DND-41 (cell line): ENCODE measurements at regions not wholly inside any gene's neighbourhood (a gene's known extent, or its start where the extent isn't known, plus 50 kb on each side); places are given as distances from the start of the nearest gene placed in this dataset.

Experiments
- ATAC-seq: fragments of 200-7000 bp; cut with Tn5 transposase; 3 replicates; pipeline ENCODE4 v1.9.1; 2021; ENCODE audit warnings: low read depth; ENCODE audit not compliant: insufficient read depth
- DNase-seq: peaks from one replicate; pipeline ENCODE4 v3.0.0-alpha.2; 2020
- H2AFZ ChIP-seq: 2 replicates; pipeline ENCODE4 v1.6.0; 2012; ENCODE audit warnings: low read depth, low read length
- H3K27ac ChIP-seq: 2 replicates; pipeline ENCODE4 v1.5.1; 2012; ENCODE audit warnings: low read length, inconsistent platforms
- H3K27me3 ChIP-seq: fragments of 200-600 bp; sonication (generic); 2 replicates; pipeline ENCODE4 v1.6.0; 2012; ENCODE audit warnings: low read length, mild to moderate bottlenecking, inconsistent platforms; ENCODE audit not compliant: insufficient read depth, poor library complexity
- H3K36me3 ChIP-seq: 2 replicates; pipeline ENCODE4 v1.5.1; 2012; ENCODE audit warnings: low read length, inconsistent platforms; ENCODE audit not compliant: insufficient read depth
- H3K4me1 ChIP-seq: 2 replicates; pipeline ENCODE4 v1.5.1; 2012; ENCODE audit warnings: mild to moderate bottlenecking, low read length; ENCODE audit not compliant: insufficient read depth
- H3K4me2 ChIP-seq: 2 replicates; pipeline ENCODE4 v1.6.0; 2012; ENCODE audit warnings: mild to moderate bottlenecking, moderate library complexity, low read length, inconsistent platforms; ENCODE audit not compliant: insufficient read depth
- H3K4me3 ChIP-seq, 2 experiments: fragments of 200-600 bp in 1 of 2; shearing (Covaris generic) in 1 of 2; 2 replicates each; pipeline ENCODE4 v1.5.1; 2012 to 2016; ENCODE audit warnings: inconsistent platforms in 2 of 2, low read length in 2 of 2, mild to moderate bottlenecking in 2 of 2, low read depth in 1 of 2, moderate library complexity in 1 of 2
- H3K79me2 ChIP-seq: 2 replicates; pipeline ENCODE4 v1.6.0; 2012; ENCODE audit warnings: low read length, inconsistent platforms; ENCODE audit not compliant: insufficient read depth
- H3K9ac ChIP-seq: 2 replicates; pipeline ENCODE4 v1.6.0; 2012; ENCODE audit warnings: low read depth, mild to moderate bottlenecking, inconsistent platforms, low read length, moderate library complexity
- H3K9me3 ChIP-seq: 2 replicates; pipeline ENCODE4 v1.5.1; 2012; ENCODE audit warnings: low read length, moderate library complexity, mild to moderate bottlenecking, inconsistent platforms; ENCODE audit not compliant: insufficient read depth, severe bottlenecking
- H4K20me1 ChIP-seq: 2 replicates; pipeline ENCODE4 v1.6.0; 2012; ENCODE audit warnings: low read length; ENCODE audit not compliant: insufficient read depth
- EZH2 ChIP-seq: IDR thresholded peaks from 3 replicates; pipeline ENCODE4 v1.6.1; 2012; ENCODE audit warnings: borderline replicate concordance, low read depth, mild to moderate bottlenecking, moderate library complexity, low read length, inconsistent platforms; ENCODE audit not compliant: severe bottlenecking
- TF ChIP-seq, protein P1 (sequence below): IDR thresholded peaks from 2 replicates; pipeline ENCODE4 v1.5.1; 2012; ENCODE audit warnings: borderline replicate concordance, low read length, moderate library complexity, mild to moderate bottlenecking; ENCODE audit not compliant: poor library complexity, severe bottlenecking; ENCODE audit errors: extremely low read depth

DNA sequence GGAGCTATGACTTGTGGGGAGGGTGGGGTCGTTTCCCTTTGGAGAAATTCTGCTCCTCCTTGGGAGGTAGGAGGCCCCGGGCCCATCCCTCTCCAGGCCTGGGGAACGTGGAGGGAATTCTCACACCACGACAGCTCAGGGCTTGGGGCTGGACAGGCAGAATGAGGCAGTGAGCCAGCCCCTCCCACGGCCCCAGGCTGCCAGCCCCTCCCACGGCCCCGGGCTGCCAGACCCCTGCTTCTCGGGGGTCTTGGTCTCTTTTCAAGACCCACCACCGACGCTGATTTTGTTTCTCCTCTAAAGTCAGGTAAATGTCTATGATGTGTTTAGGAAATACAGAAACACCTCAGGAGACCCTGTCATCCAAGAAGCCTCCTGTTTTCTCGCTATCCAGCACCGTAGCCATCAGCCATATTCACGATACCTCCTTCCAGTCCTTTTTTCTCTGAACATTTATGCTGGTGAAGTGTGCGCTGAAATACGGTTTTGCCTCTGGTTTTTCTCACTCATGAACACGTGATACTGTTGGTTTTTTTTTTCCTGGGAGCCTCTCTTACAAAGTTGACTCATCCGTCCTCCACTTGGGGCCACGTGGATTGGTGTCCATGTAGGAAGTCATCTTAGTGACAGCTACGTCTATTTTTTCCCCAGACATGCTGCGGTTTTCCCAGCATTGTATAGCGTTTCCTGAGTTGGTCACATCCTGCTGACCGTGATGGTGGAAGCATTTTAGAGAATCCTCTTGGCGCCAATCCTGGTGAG lies 1219.6 kb downstream of the BRD1 start:
- Histone ChIP-seq H2AFZ (no peak overlapping the region), H3K9me3 (no peaks in the 10 kb centered on the region), H3K36me3 (no peaks in the 10 kb centered on the region), H3K27ac (no peak overlapping the region), H3K4me3 (no peak overlapping the region), H3K4me1 (no peaks in the 10 kb centered on the region), H3K4me2 (no peak overlapping the region), H3K27me3 (no peaks in the 10 kb centered on the region), H4K20me1 (no peaks in the 10 kb centered on the region), H3K79me2 (no peaks in the 10 kb centered on the region), H3K9ac (no peak overlapping the region)
- DNase-seq (no peak), ATAC-seq (no peak)
- TF ChIP-seq, protein P1, sequence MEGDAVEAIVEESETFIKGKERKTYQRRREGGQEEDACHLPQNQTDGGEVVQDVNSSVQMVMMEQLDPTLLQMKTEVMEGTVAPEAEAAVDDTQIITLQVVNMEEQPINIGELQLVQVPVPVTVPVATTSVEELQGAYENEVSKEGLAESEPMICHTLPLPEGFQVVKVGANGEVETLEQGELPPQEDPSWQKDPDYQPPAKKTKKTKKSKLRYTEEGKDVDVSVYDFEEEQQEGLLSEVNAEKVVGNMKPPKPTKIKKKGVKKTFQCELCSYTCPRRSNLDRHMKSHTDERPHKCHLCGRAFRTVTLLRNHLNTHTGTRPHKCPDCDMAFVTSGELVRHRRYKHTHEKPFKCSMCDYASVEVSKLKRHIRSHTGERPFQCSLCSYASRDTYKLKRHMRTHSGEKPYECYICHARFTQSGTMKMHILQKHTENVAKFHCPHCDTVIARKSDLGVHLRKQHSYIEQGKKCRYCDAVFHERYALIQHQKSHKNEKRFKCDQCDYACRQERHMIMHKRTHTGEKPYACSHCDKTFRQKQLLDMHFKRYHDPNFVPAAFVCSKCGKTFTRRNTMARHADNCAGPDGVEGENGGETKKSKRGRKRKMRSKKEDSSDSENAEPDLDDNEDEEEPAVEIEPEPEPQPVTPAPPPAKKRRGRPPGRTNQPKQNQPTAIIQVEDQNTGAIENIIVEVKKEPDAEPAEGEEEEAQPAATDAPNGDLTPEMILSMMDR = no peak
- no peak for TF ChIP-seq EZH2

DNA sequence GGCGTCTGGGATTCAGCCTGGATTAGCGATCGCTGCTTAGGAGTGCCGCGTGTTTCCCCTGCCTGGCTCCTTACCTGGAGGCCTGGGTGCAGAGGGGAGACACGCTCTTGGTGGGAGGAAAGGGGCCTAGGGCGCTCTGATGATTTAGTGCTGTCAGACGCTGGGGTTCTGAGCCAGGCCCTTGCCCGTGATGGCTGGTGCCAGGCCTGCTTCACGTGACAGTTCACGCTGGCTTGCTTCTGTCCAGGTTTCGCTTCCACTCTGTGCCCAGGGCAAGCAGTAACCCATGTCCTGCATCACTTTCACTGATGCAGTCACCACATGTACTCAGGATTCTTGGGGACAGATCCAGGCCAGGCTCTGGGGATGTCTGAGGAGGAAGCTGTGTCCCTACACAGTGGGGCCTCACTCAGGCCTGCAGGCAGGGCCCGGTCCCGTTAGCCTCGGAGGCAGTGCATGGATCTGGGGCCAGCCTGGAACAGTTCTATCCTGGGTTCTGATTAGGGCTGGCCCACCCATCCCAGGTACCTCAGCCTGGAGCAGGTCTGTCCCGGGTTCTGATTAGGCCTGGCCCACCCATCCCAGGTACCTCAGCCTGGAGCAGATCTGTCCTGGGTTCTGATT lies 1220.9 kb downstream of the BRD1 start:
- Histone ChIP-seq H3K79me2 (no peaks in the 10 kb centered on the region), H3K9me3 (no peaks in the 10 kb centered on the region), H3K4me3 (no peak overlapping the region), H3K27ac (no peak overlapping the region), H3K4me2 (no peak overlapping the region), H4K20me1 (no peaks in the 10 kb centered on the region), H3K36me3 (no peaks in the 10 kb centered on the region), H2AFZ (no peak overlapping the region), H3K4me1 (no peaks in the 10 kb centered on the region), H3K9ac (no peak overlapping the region), H3K27me3 (no peaks in the 10 kb centered on the region)
- no peak for ATAC-seq
- no peak for TF ChIP-seq EZH2
- TF ChIP-seq, protein P1 = no peak
- DNase-seq = no peak

DNA sequence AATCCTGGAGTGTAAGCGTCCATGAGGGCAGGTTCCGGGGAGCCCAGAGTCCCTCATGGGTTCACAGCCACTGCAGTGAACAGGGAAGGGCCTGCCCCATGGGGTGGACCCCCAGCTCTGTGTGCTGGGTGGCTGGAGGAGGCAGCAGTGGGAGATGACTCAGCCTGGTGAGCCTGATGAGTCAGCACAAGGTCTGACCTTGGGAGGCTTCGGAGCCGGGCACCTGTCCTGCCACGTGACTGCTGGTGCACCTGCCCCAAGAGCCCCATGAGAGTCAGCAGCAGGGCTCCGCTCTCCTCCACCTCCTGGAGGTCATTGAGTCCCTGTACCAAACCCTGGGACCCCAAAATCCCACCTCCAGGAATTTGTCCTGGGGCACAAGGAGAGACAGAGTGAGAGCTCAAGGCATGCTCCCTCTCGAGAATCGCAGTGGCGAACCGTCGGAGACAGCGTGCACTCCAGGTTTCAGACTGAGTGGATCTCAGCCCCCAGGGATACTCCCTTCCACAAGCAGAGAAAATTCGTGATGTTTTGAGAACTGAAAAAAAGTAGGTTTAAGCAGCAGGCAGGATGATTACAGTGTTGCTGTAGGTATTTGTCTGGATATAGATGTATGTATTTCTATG lies 1221.7 kb downstream of the BRD1 start:
- Histone ChIP-seq H4K20me1 (no peaks in the 10 kb centered on the region), H3K79me2 (no peaks in the 10 kb centered on the region), H3K4me1 (no peaks in the 10 kb centered on the region), H3K36me3 (no peaks in the 10 kb centered on the region), H3K27me3 (no peaks in the 10 kb centered on the region), H2AFZ (no peak overlapping the region), H3K9ac (no peak overlapping the region), H3K4me3 (no peak overlapping the region), H3K27ac (no peak overlapping the region), H3K9me3 (no peaks in the 10 kb centered on the region), H3K4me2 (no peak overlapping the region)
- TF ChIP-seq, protein P1 = no peak
- no peak for TF ChIP-seq EZH2
- no peak for ATAC-seq
- DNase-seq = no peak
